ENCODE measurements at regions not wholly inside any gene's neighbourhood (a gene's known extent, or its start where the extent isn't known, plus 50 kb on each side); places are given as distances from the start of the nearest gene placed in this dataset.

DNA sequence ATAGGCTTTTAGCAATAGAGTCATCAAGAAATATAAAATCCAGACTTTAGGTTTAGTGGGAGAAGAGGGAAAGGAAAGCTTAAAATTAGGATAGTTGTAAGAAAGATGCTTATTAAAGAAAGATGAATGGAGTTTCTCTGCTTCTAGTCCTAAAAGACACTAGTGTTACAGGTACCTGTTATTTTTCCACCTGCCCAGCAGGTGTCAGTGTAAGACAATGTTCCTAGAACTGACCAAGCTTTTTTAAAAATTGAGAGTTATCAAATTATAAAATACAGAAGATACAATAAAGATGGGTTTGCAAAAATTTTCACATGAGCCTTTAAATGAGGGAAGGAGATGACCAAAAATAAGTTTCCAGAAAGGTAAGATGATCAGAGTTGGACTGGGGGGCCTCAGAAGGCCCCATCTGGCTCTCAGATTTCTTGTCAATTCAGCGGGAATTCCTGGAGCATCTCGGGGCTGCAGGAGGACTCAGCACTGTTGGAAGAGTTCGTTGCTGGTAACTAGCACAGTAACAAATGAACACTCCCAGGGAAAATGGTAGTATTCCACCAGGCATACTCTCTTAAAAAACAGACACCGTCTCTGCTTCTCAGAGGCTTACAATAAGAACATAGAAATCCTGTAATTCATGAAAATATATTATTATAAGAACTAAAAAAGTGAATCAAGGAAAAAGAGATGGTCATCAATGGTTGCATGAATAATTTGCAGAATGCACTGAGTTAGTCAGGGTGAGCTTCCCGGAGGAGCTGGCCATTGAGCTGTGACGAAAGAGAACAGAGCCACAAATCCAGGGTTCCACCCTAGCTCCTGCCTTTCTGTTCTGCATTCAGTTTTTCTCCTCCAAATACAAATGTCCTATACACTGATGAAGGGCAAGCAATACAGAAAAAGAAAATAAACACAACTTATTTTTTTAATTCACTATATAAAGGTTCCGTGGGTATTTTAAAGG is 71.8 kb upstream of the PIK3CG start:
- TF ChIP-seq, protein P1, sequence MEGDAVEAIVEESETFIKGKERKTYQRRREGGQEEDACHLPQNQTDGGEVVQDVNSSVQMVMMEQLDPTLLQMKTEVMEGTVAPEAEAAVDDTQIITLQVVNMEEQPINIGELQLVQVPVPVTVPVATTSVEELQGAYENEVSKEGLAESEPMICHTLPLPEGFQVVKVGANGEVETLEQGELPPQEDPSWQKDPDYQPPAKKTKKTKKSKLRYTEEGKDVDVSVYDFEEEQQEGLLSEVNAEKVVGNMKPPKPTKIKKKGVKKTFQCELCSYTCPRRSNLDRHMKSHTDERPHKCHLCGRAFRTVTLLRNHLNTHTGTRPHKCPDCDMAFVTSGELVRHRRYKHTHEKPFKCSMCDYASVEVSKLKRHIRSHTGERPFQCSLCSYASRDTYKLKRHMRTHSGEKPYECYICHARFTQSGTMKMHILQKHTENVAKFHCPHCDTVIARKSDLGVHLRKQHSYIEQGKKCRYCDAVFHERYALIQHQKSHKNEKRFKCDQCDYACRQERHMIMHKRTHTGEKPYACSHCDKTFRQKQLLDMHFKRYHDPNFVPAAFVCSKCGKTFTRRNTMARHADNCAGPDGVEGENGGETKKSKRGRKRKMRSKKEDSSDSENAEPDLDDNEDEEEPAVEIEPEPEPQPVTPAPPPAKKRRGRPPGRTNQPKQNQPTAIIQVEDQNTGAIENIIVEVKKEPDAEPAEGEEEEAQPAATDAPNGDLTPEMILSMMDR (conservative IDR thresholded peaks at IDR 0.05), result peak; percentile 89
- Mint-ChIP-seq H3K27ac (no peak overlapping the region), H3K36me3 (ENCODE audit: low read depth) (no peaks in the 10 kb centered on the region), H3K27me3 (ENCODE audit: insufficient read depth) (peaks cover 4% of the 10 kb centered on the region), H3K4me3 (no peak overlapping the region), H3K4me1 (no peaks in the 10 kb centered on the region), H3K9me3 (peaks cover 14% of the 10 kb centered on the region)
- no peak overlapping the region for H3K9ac ChIP-seq (ENCODE audit: extremely low read depth, low read length, poor library complexity, severe bottlenecking)
- no peaks in the 10 kb centered on the region for H3K4me1 ChIP-seq (ENCODE audit: control insufficient read depth, insufficient read depth, low read length)
- no peaks in the 10 kb centered on the region for H3K27me3 ChIP-seq (ENCODE audit: control insufficient read depth, insufficient read depth, low read length, poor library complexity, severe bottlenecking)
- peaks cover 15% of the 10 kb centered on the region for H3K9me3 ChIP-seq (ENCODE audit: control insufficient read depth, low read length)
- WGBS, 2 experiments (ENCODE audit: insufficient coverage in 1 of 2, insufficient read length in 1 of 2), result 67% methylated on average over 4 to 6 of the region's 7 CpGs
- H3K27ac ChIP-seq (ENCODE audit: low read depth, low read length), result no peak overlapping the region
- no peaks in the 10 kb centered on the region for H3K36me3 ChIP-seq (ENCODE audit: control insufficient read depth, insufficient read depth, low read length)
- no peak overlapping the region for H3K4me3 ChIP-seq (ENCODE audit: low read length)
- DNase-seq, result peak; percentile 62

DNA sequence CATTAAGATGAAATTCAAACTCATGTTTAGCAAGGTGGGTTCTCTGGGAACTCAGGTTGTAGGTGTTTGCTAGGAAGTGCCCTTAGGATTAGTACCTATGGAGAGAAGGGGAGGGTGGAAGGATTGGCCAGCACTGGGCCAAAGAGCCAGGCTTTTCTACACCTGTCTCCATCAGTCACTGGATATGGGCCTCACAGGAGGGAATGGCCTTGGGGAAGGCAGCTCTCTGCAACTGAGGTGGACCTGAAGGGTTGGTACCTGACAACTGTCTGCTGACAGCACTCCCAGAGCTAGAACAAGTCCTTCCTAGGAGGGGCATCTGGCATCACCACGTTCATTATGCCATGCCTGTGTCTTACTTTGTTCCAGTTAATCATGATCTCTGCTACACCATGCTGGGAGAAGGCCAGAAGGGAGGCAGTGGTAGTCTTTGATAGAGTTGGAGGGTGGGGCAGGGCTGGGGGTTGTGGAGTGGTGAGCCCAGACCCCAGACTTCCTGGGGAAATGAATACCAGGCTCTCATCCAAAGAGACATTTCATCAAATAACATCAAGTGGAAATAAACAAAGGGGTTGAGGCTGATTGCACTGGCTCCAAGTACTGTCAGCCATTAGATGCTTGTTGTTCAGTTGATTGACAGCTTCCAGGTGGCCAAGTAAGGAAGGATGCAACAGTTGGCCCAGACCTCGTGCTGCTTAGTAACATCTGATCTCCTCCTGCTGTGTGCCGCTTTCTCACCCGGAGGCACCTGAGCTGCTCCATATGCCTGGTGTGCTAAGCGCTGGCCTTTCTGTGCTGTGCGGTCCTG is 70.6 kb upstream of the PIK3CG start:
- Histone ChIP-seq H3K9ac (ENCODE audit: extremely low read depth, low read length, poor library complexity, severe bottlenecking) (no peak overlapping the region), H3K36me3 (ENCODE audit: control insufficient read depth, insufficient read depth, low read length) (no peaks in the 10 kb centered on the region), H3K27me3 (ENCODE audit: control insufficient read depth, insufficient read depth, low read length, poor library complexity, severe bottlenecking) (no peaks in the 10 kb centered on the region), H3K27ac (ENCODE audit: low read depth, low read length) (no peak overlapping the region), H3K4me3 (ENCODE audit: low read length) (no peak overlapping the region), H3K9me3 (ENCODE audit: control insufficient read depth, low read length) (peaks cover 27% of the 10 kb centered on the region), H3K4me1 (ENCODE audit: control insufficient read depth, insufficient read depth, low read length) (no peaks in the 10 kb centered on the region)
- no peak for DNase-seq
- Mint-ChIP-seq H3K4me1 (no peaks in the 10 kb centered on the region), H3K9me3 (peaks cover 22% of the 10 kb centered on the region), H3K27me3 (ENCODE audit: insufficient read depth) (peaks cover 4% of the 10 kb centered on the region), H3K36me3 (ENCODE audit: low read depth) (no peaks in the 10 kb centered on the region), H3K4me3 (no peak overlapping the region), H3K27ac (no peak overlapping the region)
- WGBS, 2 experiments (ENCODE audit: insufficient coverage in 1 of 2, insufficient read length in 1 of 2), result 83 to 95% methylated on average over 4 to 6 of the region's 6 CpGs
- TF ChIP-seq, protein P1 (conservative IDR thresholded peaks at IDR 0.05), result no peak

DNA sequence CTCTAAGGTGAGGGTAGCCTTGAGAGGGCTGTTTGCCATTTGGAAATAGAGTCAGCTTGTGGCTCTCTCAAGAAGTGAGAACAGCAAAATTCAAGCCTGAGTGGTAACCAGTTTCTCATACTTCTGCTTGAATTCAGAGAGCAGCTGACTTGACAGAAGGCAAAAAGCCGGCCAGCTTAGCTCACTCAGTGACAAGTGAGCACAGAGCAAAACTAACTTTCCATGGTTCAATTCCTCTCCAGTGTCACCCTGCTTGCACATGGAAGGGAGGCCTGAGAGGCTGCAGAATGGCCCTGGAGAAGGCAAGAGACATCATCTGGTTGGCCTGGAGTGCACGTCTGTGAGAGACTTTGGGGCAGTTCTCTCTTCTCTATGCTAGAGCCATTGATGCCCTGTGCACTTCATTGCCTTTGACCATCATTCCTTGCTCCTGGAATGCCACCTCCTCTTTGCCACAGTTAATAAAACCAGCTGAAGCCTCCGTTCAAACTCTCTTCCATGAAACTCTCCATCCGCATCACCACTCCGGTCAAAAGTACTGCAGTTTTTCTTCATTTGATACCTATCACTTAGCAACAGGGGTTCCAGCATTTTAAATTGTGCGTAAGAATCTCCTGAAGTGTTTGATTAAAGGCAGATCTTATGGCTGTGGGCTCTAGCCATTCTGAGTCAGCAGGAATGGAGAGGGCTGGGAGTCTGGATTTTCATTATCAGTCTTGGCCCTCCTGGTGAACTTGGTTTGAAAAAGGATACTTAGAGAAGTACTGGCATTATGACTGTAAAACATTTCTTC is 69.8 kb upstream of the PIK3CG start:
- H3K27ac ChIP-seq (ENCODE audit: low read depth, low read length), result no peak overlapping the region
- H3K4me3 ChIP-seq (ENCODE audit: low read length), result no peak overlapping the region
- H3K4me3 Mint-ChIP-seq, result no peak overlapping the region
- H3K36me3 Mint-ChIP-seq (ENCODE audit: low read depth), result no peaks in the 10 kb centered on the region
- H3K27me3 Mint-ChIP-seq (ENCODE audit: insufficient read depth), result peaks cover 4% of the 10 kb centered on the region
- 97 to 100% methylated on average over 5 to 6 of the region's 6 CpGs for WGBS, 2 experiments (ENCODE audit: insufficient coverage in 1 of 2, insufficient read length in 1 of 2)
- TF ChIP-seq, protein P1 (conservative IDR thresholded peaks at IDR 0.05), result no peak
- DNase-seq, result no peak
- H3K4me1 ChIP-seq (ENCODE audit: control insufficient read depth, insufficient read depth, low read length), result no peaks in the 10 kb centered on the region
- no peaks in the 10 kb centered on the region for H3K4me1 Mint-ChIP-seq
- peaks cover 30% of the 10 kb centered on the region for H3K9me3 ChIP-seq (ENCODE audit: control insufficient read depth, low read length)
- H3K36me3 ChIP-seq (ENCODE audit: control insufficient read depth, insufficient read depth, low read length), result no peaks in the 10 kb centered on the region
- H3K9me3 Mint-ChIP-seq, result peaks cover 27% of the 10 kb centered on the region
- H3K27me3 ChIP-seq (ENCODE audit: control insufficient read depth, insufficient read depth, low read length, poor library complexity, severe bottlenecking), result no peaks in the 10 kb centered on the region
- no peak overlapping the region for H3K27ac Mint-ChIP-seq
- no peak overlapping the region for H3K9ac ChIP-seq (ENCODE audit: extremely low read depth, low read length, poor library complexity, severe bottlenecking)
